WTC11 (cell line): ENCODE measurements at regions not wholly inside any gene's neighbourhood (a gene's known extent, or its start where the extent isn't known, plus 50 kb on each side); places are given as distances from the start of the nearest gene placed in this dataset.
"Not testable (repeated sequence)": the region's sequence is repeated elsewhere in the genome, so short reads cannot be mapped to it uniquely, and the experiment has no call there.

Source experiments
- ATAC-seq: fragments of 200-7000 bp; cut with Tn5 transposase; 2 replicates; pipeline ENCODE4 v1.10.0; 2021; ENCODE audit warnings: mild to moderate bottlenecking, moderate library complexity
- CTCF ChIA-PET: fragments of 300-600 bp; sonication (Branson Sonifier 250); formaldehyde crosslinking; loops from one replicate; lab custom pipeline; 2021; ENCODE audit warnings: antibody characterized with exemption; lab: Charles Lee
- POLR2A ChIA-PET: fragments of 350-600 bp; sonication (Branson Sonifier 250); formaldehyde crosslinking; loops from one replicate; lab custom pipeline; 2021; ENCODE audit warnings: antibody characterized with exemption; lab: Charles Lee
- DNase-seq: peaks from one replicate; pipeline ENCODE4 v3.0.0; 2021; ENCODE audit warnings: low spot score
- H3K27ac Mint-ChIP-seq: 2 replicates; pipeline ENCODE4 v1.8.0; 2021; ENCODE audit warnings: mixed read lengths
- H3K27me3 Mint-ChIP-seq: 2 replicates; pipeline ENCODE4 v1.8.0; 2021; ENCODE audit warnings: low read depth, mild to moderate bottlenecking, moderate library complexity, mixed read lengths
- H3K36me3 Mint-ChIP-seq: 2 replicates; pipeline ENCODE4 v1.8.0; 2021; ENCODE audit warnings: mixed read lengths
- H3K4me1 Mint-ChIP-seq: 2 replicates; pipeline ENCODE4 v1.8.0; 2022; ENCODE audit warnings: mixed read lengths
- H3K4me3 Mint-ChIP-seq: 2 replicates; pipeline ENCODE4 v1.8.0; 2021; ENCODE audit warnings: mild to moderate bottlenecking, moderate library complexity, mixed read lengths
- H3K9me3 Mint-ChIP-seq: 2 replicates; pipeline ENCODE4 v1.8.0; 2021; ENCODE audit warnings: mixed read lengths
- ATF1 ChIP-seq: sonication (generic); formaldehyde crosslinking; IDR thresholded peaks from 2 replicates; pipeline ENCODE4 v1.8.1; 2023; ENCODE audit warnings: mild to moderate bottlenecking, moderate library complexity, missing genetic modification reagents
- CREB1 ChIP-seq: sonication (generic); formaldehyde crosslinking; IDR thresholded peaks from 2 replicates; pipeline ENCODE4 v1.8.0; 2023; ENCODE audit warnings: mild to moderate bottlenecking, missing genetic modification reagents
- CREM ChIP-seq: sonication (generic); formaldehyde crosslinking; IDR thresholded peaks from 2 replicates; pipeline ENCODE4 v1.8.1; 2022; ENCODE audit warnings: mild to moderate bottlenecking, missing genetic modification reagents, moderate library complexity
- E2F4 ChIP-seq: sonication (generic); formaldehyde crosslinking; IDR thresholded peaks from 2 replicates; pipeline ENCODE4 v1.8.1; 2022; ENCODE audit warnings: low read depth, mild to moderate bottlenecking, moderate library complexity, missing genetic modification reagents, borderline replicate concordance
- ERG ChIP-seq: fragments of 250-450 bp; sonication (Bioruptor Pico); IDR thresholded peaks from 2 replicates; pipeline ENCODE4 v1.8.0; 2021; ENCODE audit warnings: mild to moderate bottlenecking
- FOXP4 ChIP-seq: sonication (generic); formaldehyde crosslinking; IDR thresholded peaks from 2 replicates; pipeline ENCODE4 v1.8.0; 2022; ENCODE audit warnings: mild to moderate bottlenecking, missing genetic modification reagents
- GABPB1 ChIP-seq: sonication (generic); formaldehyde crosslinking; IDR thresholded peaks from 2 replicates; pipeline ENCODE4 v1.8.1; 2023; ENCODE audit warnings: mild to moderate bottlenecking, missing genetic modification reagents
- GTF2I ChIP-seq: fragments of 250-450 bp; sonication (Bioruptor Pico); conservative IDR thresholded peaks from 2 replicates; pipeline ENCODE4 v1.4.0; 2021; ENCODE audit warnings: mild to moderate bottlenecking
- HMGA2 ChIP-seq: fragments of 250-450 bp; sonication (Bioruptor Pico); IDR thresholded peaks from 2 replicates; pipeline ENCODE4 v1.4.0; 2021; ENCODE audit warnings: mild to moderate bottlenecking, moderate library complexity
- IRF1 ChIP-seq: sonication (generic); formaldehyde crosslinking; IDR thresholded peaks from 2 replicates; pipeline ENCODE4 v1.8.0; 2023; ENCODE audit warnings: missing genetic modification reagents
- JUN ChIP-seq: sonication (generic); formaldehyde crosslinking; IDR thresholded peaks from 2 replicates; pipeline ENCODE4 v1.8.0; 2023; ENCODE audit warnings: mild to moderate bottlenecking, missing genetic modification reagents
- KAT7 ChIP-seq: sonication (generic); formaldehyde crosslinking; IDR thresholded peaks from 2 replicates; pipeline ENCODE4 v1.8.1; 2023; ENCODE audit warnings: missing genetic modification reagents, mild to moderate bottlenecking, borderline replicate concordance
- MYBL2 ChIP-seq: sonication (generic); formaldehyde crosslinking; IDR thresholded peaks from 2 replicates; pipeline ENCODE4 v1.8.1; 2023; ENCODE audit warnings: mild to moderate bottlenecking, moderate library complexity, missing genetic modification reagents
- NFYB ChIP-seq: sonication (generic); formaldehyde crosslinking; conservative IDR thresholded peaks from 2 replicates; pipeline ENCODE4 v1.8.0; 2022; ENCODE audit warnings: low read depth, missing genetic modification reagents
- NR2C2 ChIP-seq: sonication (generic); formaldehyde crosslinking; IDR thresholded peaks from 2 replicates; pipeline ENCODE4 v1.8.0; 2022; ENCODE audit warnings: mild to moderate bottlenecking, missing genetic modification reagents
- NR3C1 ChIP-seq: sonication (generic); formaldehyde crosslinking; conservative IDR thresholded peaks from 2 replicates; pipeline ENCODE4 v1.8.1; 2023; ENCODE audit warnings: low read depth, mild to moderate bottlenecking, missing genetic modification reagents
- SMAD3 ChIP-seq: sonication (generic); formaldehyde crosslinking; IDR thresholded peaks from 2 replicates; pipeline ENCODE4 v1.8.0; 2022; ENCODE audit warnings: missing genetic modification reagents, mild to moderate bottlenecking, borderline replicate concordance
- TP53 ChIP-seq: sonication (generic); formaldehyde crosslinking; IDR thresholded peaks from 2 replicates; pipeline ENCODE4 v1.8.1; 2023; ENCODE audit warnings: mild to moderate bottlenecking, missing genetic modification reagents
- USF1 ChIP-seq: sonication (generic); formaldehyde crosslinking; IDR thresholded peaks from 2 replicates; pipeline ENCODE4 v1.8.0; 2022; ENCODE audit warnings: mild to moderate bottlenecking, missing genetic modification reagents
- ZNF121 ChIP-seq: sonication (generic); formaldehyde crosslinking; IDR thresholded peaks from 2 replicates; pipeline ENCODE4 v1.8.0; 2023; ENCODE audit warnings: missing genetic modification reagents
- ZNF263 ChIP-seq: sonication (generic); formaldehyde crosslinking; IDR thresholded peaks from 2 replicates; pipeline ENCODE4 v1.8.1; 2022; ENCODE audit warnings: low read depth, mild to moderate bottlenecking, moderate library complexity, missing genetic modification reagents
- TF ChIP-seq, protein P1 (sequence below): fragments of 250-450 bp; sonication (Bioruptor Pico); IDR thresholded peaks from 2 replicates; pipeline ENCODE4 v1.9.0; 2021; ENCODE audit warnings: mild to moderate bottlenecking

GRCh38 chr4:103493450-103494159 is 226.2 kb downstream of the TACR3 start:
- DNase-seq = no peak
- TF ChIP-seq CREM = no peak
- no peak for TF ChIP-seq E2F4 (CRISPR knock-in tag)
- TF ChIP-seq GABPB1 = no peak
- TF ChIP-seq CREB1 (CRISPR knock-in tag) = no peak
- TF ChIP-seq ATF1 (CRISPR knock-in tag) = no peak
- no peak for TF ChIP-seq NR2C2 (CRISPR knock-in tag)
- no peak for TF ChIP-seq NR3C1 (CRISPR knock-in tag)
- no peak for TF ChIP-seq JUN
- no peak for TF ChIP-seq IRF1 (CRISPR knock-in tag)
- no peaks in the 10 kb centered on the region for H3K27me3 Mint-ChIP-seq
- no peak overlapping the region for H3K4me3 Mint-ChIP-seq
- ATAC-seq = no peak
- no peak overlapping the region for H3K27ac Mint-ChIP-seq
- no peaks in the 10 kb centered on the region; the same call in none of the 2 replicates for H3K4me1 Mint-ChIP-seq
- H3K36me3 Mint-ChIP-seq = no peaks in the 10 kb centered on the region
- POLR2A ChIA-PET = no interaction called here
- H3K9me3 Mint-ChIP-seq = peaks cover 11% of the 10 kb centered on the region
- CTCF ChIA-PET = no interaction called here

- POLR2A ChIA-PET, DNase-seq, ATAC-seq, H3K36me3 Mint-ChIP-seq, H3K4me3 Mint-ChIP-seq, CTCF ChIA-PET, H3K27ac Mint-ChIP-seq, H3K4me1 Mint-ChIP-seq, H3K27me3 Mint-ChIP-seq: not testable (repeated sequence)
- H3K9me3 Mint-ChIP-seq = peaks cover 31% of the 10 kb centered on the region
Observed at GRCh38 chr4:103485296-103485695, 234.5 kb downstream of the TACR3 start.

DNA sequence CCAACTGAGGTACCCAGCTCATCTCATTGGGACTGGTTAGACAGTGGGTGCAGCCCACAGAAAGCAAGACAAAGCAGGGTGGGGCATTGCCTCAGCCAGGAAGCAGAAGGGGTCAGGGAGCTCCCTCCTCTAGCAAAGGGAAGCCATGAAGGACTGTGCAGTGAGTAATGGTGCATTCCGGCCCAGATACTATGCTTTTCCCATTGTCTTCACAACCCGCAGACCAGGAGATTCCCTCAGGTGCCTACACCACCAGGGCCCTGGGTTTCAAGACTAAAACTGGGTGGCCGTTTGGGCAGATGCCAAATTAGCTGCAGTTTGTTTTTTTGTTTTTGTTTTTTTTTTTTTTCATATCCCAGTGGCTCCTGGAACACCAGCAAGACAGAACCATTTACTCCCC is 235.3 kb downstream of the TACR3 start:
- Mint-ChIP-seq H3K9me3 (peaks cover 25% of the 10 kb centered on the region), H3K4me1 (no peaks in the 10 kb centered on the region), H3K27me3 (peaks cover 6% of the 10 kb centered on the region), H3K4me3 (no peak overlapping the region), H3K36me3 (peaks cover 7% of the 10 kb centered on the region; the same call in 1 of the 2 replicates), H3K27ac (no peak overlapping the region)
- no peak for TF ChIP-seq GTF2I (CRISPR knock-in tag)
- TF ChIP-seq KAT7 (CRISPR knock-in tag) = no peak
- no peak for TF ChIP-seq TP53 (CRISPR knock-in tag)
- ChIA-PET CTCF (no interaction called here), POLR2A (no interaction called here)
- ATAC-seq (no peak), DNase-seq (no peak)

DNA sequence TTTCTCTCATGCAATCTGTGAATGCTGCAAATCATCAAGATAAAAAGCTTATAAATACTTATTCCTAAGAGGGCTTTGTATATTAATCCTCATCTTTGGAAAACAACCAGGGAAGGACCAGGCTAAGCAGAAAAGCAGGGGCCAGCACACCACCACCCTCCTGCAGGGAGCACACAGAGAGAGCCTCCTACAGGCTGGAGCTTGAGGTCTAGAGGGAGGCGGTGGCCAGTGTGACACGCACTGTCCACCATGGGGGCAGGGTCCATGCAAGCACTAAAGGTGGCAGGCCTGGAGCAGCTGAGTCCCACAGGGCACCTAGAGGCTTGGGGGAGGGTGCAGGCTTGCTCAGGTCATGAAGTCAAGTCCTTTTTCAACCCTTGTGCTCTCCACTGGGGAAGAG is 236.9 kb downstream of the TACR3 start:
- TF ChIP-seq, protein P1, sequence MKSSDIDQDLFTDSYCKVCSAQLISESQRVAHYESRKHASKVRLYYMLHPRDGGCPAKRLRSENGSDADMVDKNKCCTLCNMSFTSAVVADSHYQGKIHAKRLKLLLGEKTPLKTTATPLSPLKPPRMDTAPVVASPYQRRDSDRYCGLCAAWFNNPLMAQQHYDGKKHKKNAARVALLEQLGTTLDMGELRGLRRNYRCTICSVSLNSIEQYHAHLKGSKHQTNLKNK = no peak
- H3K9me3 Mint-ChIP-seq = peaks cover 23% of the 10 kb centered on the region
- peaks cover 7% of the 10 kb centered on the region; the same call in 1 of the 2 replicates for H3K36me3 Mint-ChIP-seq
- H3K4me1 Mint-ChIP-seq = no peaks in the 10 kb centered on the region; the same call in 1 of the 2 replicates
- no peak overlapping the region for H3K4me3 Mint-ChIP-seq
- ATAC-seq (peak; percentile 62), DNase-seq (no peak)
- H3K27me3 Mint-ChIP-seq = peaks cover 6% of the 10 kb centered on the region
- POLR2A ChIA-PET = no interaction called here
- H3K27ac Mint-ChIP-seq = no peak overlapping the region
- CTCF ChIA-PET = no interaction called here

GRCh38 chr4:103482471-103482870 is 237.3 kb downstream of the TACR3 start:
- ATAC-seq (no peak), DNase-seq (no peak)
- H3K4me1 Mint-ChIP-seq = no peaks in the 10 kb centered on the region; the same call in 1 of the 2 replicates
- no peak overlapping the region for H3K27ac Mint-ChIP-seq
- POLR2A ChIA-PET = no interaction called here
- H3K9me3 Mint-ChIP-seq = peaks cover 19% of the 10 kb centered on the region
- H3K4me3 Mint-ChIP-seq = no peak overlapping the region
- CTCF ChIA-PET = no interaction called here
- H3K36me3 Mint-ChIP-seq = peaks cover 7% of the 10 kb centered on the region; the same call in 1 of the 2 replicates
- peaks cover 6% of the 10 kb centered on the region for H3K27me3 Mint-ChIP-seq
- TF ChIP-seq HMGA2 (CRISPR knock-in tag) (no peak), FOXP4 (CRISPR knock-in tag) (no peak), USF1 (CRISPR knock-in tag) (no peak), ZNF121 (CRISPR knock-in tag) (no peak), SMAD3 (no peak), ZNF263 (CRISPR knock-in tag) (no peak), NFYB (CRISPR knock-in tag) (no peak), ERG (CRISPR knock-in tag) (no peak), MYBL2 (CRISPR knock-in tag) (no peak)
